ENCODE measurements at regions not wholly inside any gene's neighbourhood (a gene's known extent, or its start where the extent isn't known, plus 50 kb on each side); places are given as distances from the start of the nearest gene placed in this dataset.
"Not testable (repeated sequence)": the region's sequence is repeated elsewhere in the genome, so short reads cannot be mapped to it uniquely, and the experiment has no call there.

DNA sequence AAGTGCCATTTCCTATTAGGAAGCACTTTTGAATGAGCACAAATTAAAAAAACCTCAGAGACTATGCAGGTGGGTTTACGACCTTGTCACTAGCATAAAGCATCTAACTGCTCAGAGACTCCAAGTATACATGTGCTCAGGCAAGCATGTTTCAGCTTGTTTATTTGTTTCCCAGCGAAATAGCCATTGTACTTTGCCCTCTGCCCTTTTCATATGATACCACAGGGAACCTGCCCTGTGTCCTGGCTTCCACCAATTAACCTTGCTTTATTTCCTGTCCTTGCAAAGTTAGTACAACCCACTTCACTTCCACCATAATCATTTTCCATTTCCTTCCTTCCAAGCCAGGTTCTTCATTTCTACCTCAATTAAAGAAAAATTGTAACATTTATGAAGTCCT lies 194.9 kb downstream of the DUSP6 start:
- Mint-ChIP-seq H3K36me3 (ENCODE audit: low read depth) (peaks cover 11% of the 10 kb centered on the region), H3K9me3 (peaks cover 5% of the 10 kb centered on the region), H3K4me3 (no peak overlapping the region), H3K27ac (no peak overlapping the region), H3K27me3 (no peaks in the 10 kb centered on the region), H3K4me1 (peaks cover 22% of the 10 kb centered on the region)
- ChIA-PET CTCF (interaction anchor here (1.1 to 1.4 kb wide), 4 partner anchors 11 to 189 kb away, joined by 3 to 4 read pairs (median 4); no protein-coding TSS in a partner anchor), POLR2A (no interaction called here)
- DNase-seq = no peak

DNA sequence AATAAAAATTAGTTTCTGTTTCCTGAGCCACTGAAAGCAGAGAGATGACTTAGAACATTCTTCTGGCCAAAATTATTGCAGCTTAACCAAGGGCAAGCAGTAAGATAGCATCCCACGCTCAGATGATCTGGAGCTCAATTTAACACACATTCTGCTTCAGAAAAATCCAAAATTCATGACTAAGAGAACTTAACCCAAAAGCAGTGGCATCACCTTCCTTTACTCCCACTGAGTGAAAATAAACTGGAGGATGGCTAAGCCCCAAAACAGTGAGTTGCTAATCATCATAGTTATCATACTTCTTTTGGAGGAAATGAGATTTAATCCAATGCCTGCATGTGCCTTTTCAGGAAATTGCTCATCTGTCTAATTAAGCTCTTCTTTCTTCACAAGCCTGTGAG lies 195.4 kb downstream of the DUSP6 start:
- H3K27ac Mint-ChIP-seq = no peak overlapping the region
- H3K4me3 Mint-ChIP-seq = no peak overlapping the region
- H3K27me3 Mint-ChIP-seq = no peaks in the 10 kb centered on the region
- ChIA-PET CTCF (interaction anchor here (0.7 to 1.4 kb wide), 5 partner anchors 12 to 189 kb away, joined by 3 to 4 read pairs (median 4); no protein-coding TSS in a partner anchor), POLR2A (no interaction called here)
- peaks cover 11% of the 10 kb centered on the region for H3K36me3 Mint-ChIP-seq (ENCODE audit: low read depth)
- peaks cover 7% of the 10 kb centered on the region for H3K9me3 Mint-ChIP-seq
- no peak for DNase-seq
- peaks cover 22% of the 10 kb centered on the region for H3K4me1 Mint-ChIP-seq

DNA sequence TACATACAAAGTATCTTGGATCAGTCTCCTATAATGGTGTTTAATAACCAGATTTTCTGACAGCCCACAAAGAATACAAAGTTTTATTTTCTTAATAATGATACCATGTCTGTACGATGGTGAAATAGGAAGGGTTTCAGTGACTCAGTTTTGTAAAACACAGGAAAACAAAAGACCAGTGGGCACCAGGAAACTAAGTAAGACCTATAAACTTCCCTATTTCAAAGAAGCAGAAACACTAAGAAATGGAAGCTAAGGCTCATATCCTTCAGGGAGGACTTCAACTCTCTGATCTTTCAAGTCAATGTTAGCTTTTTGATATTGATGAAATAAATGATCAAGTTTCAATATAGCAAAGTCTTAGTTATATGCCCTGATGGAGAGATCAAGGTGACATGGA lies 196.0 kb downstream of the DUSP6 start:
- Mint-ChIP-seq H3K27me3 (no peaks in the 10 kb centered on the region), H3K4me1 (peaks cover 22% of the 10 kb centered on the region), H3K9me3 (peaks cover 7% of the 10 kb centered on the region), H3K36me3 (ENCODE audit: low read depth) (peaks cover 14% of the 10 kb centered on the region), H3K27ac (no peak overlapping the region), H3K4me3 (no peak overlapping the region)
- CTCF ChIA-PET = interaction anchor here (0.7 to 1.4 kb wide), 6 partner anchors 12 to 190 kb away, joined by 3 to 4 read pairs (median 4); no protein-coding TSS in a partner anchor
- POLR2A ChIA-PET = no interaction called here
- DNase-seq = no peak

DNA sequence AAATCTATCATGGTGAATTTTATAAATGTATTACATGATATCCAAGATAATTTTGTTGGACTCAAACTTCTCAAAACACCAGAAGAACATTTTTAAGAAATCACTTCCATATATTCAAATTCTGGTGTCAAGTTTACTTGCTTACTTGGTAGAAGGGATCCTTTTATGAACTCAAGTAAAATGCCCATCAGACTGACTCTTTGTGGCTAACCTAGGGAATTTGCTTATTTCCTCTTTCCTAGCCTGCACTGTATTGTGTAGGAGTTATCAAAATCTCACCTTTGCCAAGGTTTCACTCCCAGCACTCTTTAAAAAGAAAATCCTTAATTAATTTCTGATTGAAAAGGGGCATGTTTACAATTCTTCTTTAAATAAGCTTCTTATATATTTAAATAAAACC lies 196.5 kb downstream of the DUSP6 start:
- Mint-ChIP-seq H3K27me3 (no peaks in the 10 kb centered on the region), H3K9me3 (peaks cover 12% of the 10 kb centered on the region), H3K4me3 (no peak overlapping the region), H3K4me1 (peaks cover 22% of the 10 kb centered on the region), H3K36me3 (ENCODE audit: low read depth) (peaks cover 19% of the 10 kb centered on the region), H3K27ac (no peak overlapping the region)
- CTCF ChIA-PET = interaction anchor here (0.7 kb wide), 1 partner anchor 37 kb away, joined by 3 read pairs; no protein-coding TSS in a partner anchor
- DNase-seq = no peak
- POLR2A ChIA-PET = no interaction called here

DNA sequence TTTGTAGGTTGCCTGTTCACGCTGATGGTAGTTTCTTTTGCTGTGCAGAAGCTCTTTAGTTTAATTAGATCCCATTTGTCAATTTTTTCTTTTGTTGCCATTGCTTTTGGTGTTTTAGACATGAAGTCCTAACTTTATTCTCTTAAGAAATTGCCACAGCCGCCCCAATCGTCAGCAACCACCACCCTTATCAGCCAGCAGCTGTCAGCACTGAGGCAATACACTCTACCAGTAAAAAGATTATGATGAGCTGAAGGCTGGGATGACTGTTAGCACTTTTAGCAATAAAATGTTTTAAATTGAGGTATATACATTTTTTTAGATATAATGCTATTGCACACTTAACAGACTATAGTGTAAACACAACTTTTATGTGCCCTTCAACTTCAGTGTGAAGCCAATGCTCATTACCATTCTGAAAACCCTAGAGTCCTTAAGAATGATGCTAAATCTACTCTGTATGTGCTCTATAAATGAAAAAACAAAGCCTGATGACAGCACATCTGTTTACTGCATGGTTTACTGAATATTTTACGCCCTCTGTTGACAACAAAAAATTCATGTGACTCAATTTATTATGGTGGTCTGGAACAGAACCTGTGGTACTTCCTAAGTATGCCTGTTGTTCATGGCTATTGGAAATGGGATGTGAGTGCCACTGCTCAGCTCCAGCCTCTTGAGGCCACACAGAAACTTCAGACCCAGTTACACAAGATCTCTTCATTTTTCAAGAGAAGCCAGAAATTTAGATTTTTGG lies 197.4 kb downstream of the DUSP6 start:
- H3K27ac Mint-ChIP-seq = no peak overlapping the region
- no peaks in the 10 kb centered on the region for H3K27me3 Mint-ChIP-seq
- DNase-seq = no peak
- peaks cover 17% of the 10 kb centered on the region for H3K9me3 Mint-ChIP-seq
- ChIA-PET CTCF (no interaction called here), POLR2A (no interaction called here)
- H3K4me1 Mint-ChIP-seq = peaks cover 22% of the 10 kb centered on the region
- peaks cover 23% of the 10 kb centered on the region for H3K36me3 Mint-ChIP-seq (ENCODE audit: low read depth)
- H3K4me3 Mint-ChIP-seq = no peak overlapping the region

DNA sequence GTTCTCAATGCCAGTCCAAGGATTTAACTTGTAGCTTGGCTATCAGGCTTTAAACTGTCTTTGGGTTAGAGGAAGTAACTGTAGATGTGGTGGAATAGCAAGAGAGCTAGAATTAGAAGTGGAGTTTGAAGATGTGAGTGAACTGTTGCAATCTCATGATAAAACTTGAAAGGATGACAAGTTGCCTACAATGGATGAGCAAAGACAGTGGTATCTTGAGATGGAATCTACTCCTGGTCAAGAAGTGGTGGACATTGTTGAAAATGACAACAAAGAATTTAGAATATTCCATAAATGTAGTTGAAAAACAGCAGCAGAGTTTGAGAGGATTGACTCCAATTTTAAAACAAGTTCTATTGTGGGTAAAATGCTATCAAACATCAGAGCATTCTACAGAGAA lies 199.0 kb downstream of the DUSP6 start:
- POLR2A ChIA-PET = no interaction called here
- CTCF ChIA-PET = interaction anchor here (1.1 to 1.5 kb wide), 3 partner anchors 9 to 194 kb away, joined by 3 to 9 read pairs (median 3); no protein-coding TSS in a partner anchor
- Mint-ChIP-seq H3K36me3 (ENCODE audit: low read depth) (peaks cover 23% of the 10 kb centered on the region), H3K27me3 (no peaks in the 10 kb centered on the region), H3K9me3 (peaks cover 19% of the 10 kb centered on the region), H3K4me1 (peaks cover 22% of the 10 kb centered on the region), H3K4me3 (no peak overlapping the region), H3K27ac (no peak overlapping the region)
- no peak for DNase-seq

DNA sequence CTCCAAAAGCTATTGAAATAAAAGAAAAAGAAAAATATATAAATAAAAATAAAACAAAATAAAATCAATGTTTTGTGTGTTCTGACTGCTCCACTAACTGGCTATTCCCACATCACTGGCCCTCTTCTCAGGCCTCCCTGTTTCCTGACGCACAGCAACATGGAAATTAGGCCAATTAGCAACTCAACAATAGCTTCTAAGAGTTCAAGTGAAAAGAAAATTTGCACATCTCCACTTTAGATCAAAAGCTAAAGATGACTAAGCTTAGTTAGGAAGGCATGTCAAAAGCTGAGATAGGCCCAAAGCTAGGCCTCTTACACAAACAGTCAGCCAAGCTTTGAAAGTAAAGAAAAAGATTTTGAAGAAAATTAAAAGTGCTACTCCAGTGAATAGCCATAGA lies 200.8 kb downstream of the DUSP6 start:
- H3K9me3 Mint-ChIP-seq = peaks cover 23% of the 10 kb centered on the region
- POLR2A ChIA-PET = no interaction called here
- H3K4me1 Mint-ChIP-seq = peaks cover 9% of the 10 kb centered on the region
- no peak overlapping the region for H3K27ac Mint-ChIP-seq
- no peak for DNase-seq
- H3K4me3 Mint-ChIP-seq = no peak overlapping the region
- CTCF ChIA-PET = interaction anchor here (1.0 to 1.9 kb wide), 7 partner anchors 11 to 137 kb away, joined by 3 to 8 read pairs (median 4); no protein-coding TSS in a partner anchor
- H3K27me3 Mint-ChIP-seq = no peaks in the 10 kb centered on the region
- H3K36me3 Mint-ChIP-seq (ENCODE audit: low read depth) = peaks cover 23% of the 10 kb centered on the region

DNA sequence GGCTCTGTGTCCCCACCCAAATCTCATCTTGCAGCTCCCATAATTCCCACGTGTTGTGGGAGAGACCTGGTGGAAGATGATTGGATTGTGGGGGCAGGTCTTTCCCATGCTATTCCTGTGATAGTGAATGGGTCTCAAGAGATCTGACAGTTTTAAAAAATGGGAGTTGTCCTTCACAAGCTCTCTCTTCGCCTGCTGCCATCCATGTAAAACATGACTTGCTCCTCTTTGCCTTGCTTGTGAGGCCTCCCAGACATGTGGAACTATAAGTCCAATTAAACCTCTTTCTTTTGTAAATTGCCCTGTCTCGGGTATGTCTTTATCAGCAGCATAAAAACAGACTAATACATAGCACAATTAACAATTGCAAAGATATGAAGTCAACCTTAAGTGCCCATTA lies 201.5 kb downstream of the DUSP6 start:
- POLR2A ChIA-PET, H3K4me3 Mint-ChIP-seq, H3K27me3 Mint-ChIP-seq, H3K4me1 Mint-ChIP-seq, H3K27ac Mint-ChIP-seq, DNase-seq: not testable (repeated sequence)
- peaks cover 23% of the 10 kb centered on the region for H3K36me3 Mint-ChIP-seq (ENCODE audit: low read depth)
- CTCF ChIA-PET = interaction anchor here (1.3 to 1.9 kb wide), 3 partner anchors 11 to 138 kb away, joined by 3 to 8 read pairs (median 5); no protein-coding TSS in a partner anchor
- peaks cover 23% of the 10 kb centered on the region for H3K9me3 Mint-ChIP-seq

DNA sequence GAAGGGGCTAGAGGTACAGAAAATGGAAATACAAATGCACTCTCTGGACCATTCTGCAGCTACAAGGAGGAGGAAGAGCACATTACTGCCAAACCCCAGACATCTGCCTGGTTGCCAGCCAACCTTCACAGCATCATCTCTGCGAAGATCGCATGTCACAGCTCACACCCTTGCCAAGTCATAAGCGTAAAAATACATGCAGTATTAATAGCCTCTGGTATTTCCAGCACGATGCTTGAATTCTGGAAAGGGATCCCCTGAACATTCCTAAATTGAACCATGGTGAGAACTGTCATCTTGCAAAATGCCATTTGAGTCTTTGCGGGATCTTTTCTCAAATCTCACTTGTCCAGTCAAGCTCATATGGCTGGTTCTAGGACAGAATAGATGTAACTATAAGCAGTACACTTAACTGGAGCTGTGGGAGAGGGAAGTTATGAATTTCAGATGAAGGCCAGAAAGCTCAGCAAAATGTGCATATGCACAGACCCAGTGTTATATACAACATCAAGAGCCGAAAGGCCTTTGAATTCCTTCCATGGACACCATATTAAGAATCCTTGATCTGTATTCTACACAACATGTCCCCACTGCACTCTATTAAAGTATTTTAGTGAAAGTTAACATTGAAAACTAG lies 211.6 kb downstream of the DUSP6 start:
- H3K4me3 Mint-ChIP-seq = no peak overlapping the region
- peaks cover 5% of the 10 kb centered on the region for H3K9me3 Mint-ChIP-seq
- H3K36me3 Mint-ChIP-seq (ENCODE audit: low read depth) = peaks cover 2% of the 10 kb centered on the region
- H3K27me3 Mint-ChIP-seq = no peaks in the 10 kb centered on the region
- no peak overlapping the region for H3K27ac Mint-ChIP-seq
- CTCF ChIA-PET = interaction anchor here (1.4 to 2.0 kb wide), 4 partner anchors 10 to 18 kb away, joined by 3 to 8 read pairs (median 4); no protein-coding TSS in a partner anchor
- DNase-seq = no peak
- peaks cover 33% of the 10 kb centered on the region for H3K4me1 Mint-ChIP-seq
- POLR2A ChIA-PET = no interaction called here

DNA sequence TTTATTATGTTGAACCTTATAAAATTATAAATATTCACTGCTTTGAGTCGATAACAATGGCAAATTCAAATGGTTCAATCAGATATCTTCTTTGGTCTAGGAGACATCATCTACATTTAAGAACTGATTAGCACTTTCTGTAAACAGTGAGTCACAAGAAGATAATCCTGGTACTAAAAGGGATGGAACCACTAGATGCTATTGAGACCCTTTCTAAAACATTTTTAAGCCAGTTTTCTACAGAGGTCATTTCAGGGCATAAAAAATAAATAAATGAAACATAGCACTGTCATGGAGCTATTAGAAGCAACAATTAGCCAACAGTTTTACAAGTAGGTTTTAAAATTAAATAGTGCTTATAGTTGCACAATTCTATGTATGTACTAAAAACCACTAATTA lies 212.2 kb downstream of the DUSP6 start:
- Mint-ChIP-seq H3K9me3 (peaks cover 5% of the 10 kb centered on the region), H3K4me1 (peaks cover 34% of the 10 kb centered on the region), H3K27me3 (no peaks in the 10 kb centered on the region), H3K36me3 (ENCODE audit: low read depth) (peaks cover 2% of the 10 kb centered on the region), H3K27ac (no peak overlapping the region), H3K4me3 (no peak overlapping the region)
- POLR2A ChIA-PET = no interaction called here
- CTCF ChIA-PET = interaction anchor here (0.9 to 2.0 kb wide), 5 partner anchors 10 to 77 kb away, joined by 3 to 8 read pairs (median 4); no protein-coding TSS in a partner anchor
- DNase-seq = no peak

DNA sequence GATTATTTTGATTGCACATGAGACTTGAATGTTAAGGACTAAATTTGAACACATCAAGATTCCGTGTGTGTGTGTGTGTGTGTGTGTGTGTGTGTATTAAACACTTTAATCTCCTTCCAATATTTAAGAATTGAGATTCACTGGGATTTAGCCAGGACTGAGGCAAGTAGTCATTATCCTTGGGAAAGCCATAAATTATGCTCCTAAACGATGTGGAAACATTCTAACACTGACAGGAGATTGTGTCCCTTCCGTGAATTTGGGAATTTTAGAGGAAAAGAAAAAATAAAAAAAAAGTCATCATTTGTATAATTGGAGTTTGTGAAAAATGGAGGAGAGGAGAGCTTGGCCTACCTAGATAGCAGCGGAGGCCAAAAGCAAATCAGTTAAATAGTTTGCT lies 212.9 kb downstream of the DUSP6 start:
- Mint-ChIP-seq H3K27ac (no peak overlapping the region), H3K27me3 (no peaks in the 10 kb centered on the region), H3K4me1 (peaks cover 34% of the 10 kb centered on the region), H3K36me3 (ENCODE audit: low read depth) (peaks cover 2% of the 10 kb centered on the region), H3K4me3 (no peak overlapping the region), H3K9me3 (peaks cover 5% of the 10 kb centered on the region)
- ChIA-PET CTCF (interaction anchor here (0.9 to 2.0 kb wide), 5 partner anchors 9 to 76 kb away, joined by 3 to 8 read pairs (median 4); no protein-coding TSS in a partner anchor), POLR2A (interaction anchor here (0.7 kb wide), 1 partner anchor 37 kb away, joined by 5 read pairs; no protein-coding TSS in a partner anchor)
- no peak for DNase-seq

DNA sequence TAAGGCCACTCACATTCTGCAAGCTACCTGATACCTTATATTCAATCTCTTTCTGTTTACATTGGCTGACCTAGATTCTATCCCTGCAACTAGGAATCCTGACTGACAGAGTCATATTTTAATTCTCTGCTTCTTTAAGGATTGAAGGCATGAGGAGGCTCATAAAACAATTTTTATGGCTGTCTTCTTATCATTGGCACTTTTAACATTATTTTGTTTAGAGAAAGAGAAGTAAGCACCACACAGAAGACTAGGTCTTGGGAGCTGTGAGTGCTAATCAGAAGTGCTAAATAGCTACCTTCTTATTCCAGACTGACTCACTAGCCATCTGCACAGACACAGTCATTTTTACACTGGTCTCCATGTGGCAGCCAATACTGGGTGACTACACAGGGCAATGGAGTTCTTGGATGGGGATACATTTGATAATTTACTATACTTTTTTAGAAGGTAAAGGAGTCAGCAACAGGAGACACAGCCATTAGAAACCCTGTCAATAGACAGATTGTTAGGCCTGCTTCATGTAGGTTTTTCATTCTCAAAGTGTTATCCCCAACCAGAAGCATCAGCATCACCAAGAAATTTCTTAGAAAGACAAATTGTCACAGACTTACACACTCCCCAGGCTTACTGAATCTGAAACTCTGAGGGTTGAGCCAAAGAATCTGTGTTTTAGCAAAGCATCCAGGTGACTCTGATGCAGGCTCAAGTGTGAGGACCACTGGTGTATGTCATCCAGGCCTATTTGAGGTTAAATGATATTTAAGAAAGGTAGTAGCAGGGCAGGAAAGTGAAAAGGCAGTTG lies 214.1 kb downstream of the DUSP6 start:
- H3K27me3 Mint-ChIP-seq = no peaks in the 10 kb centered on the region
- peaks cover 2% of the 10 kb centered on the region for H3K36me3 Mint-ChIP-seq (ENCODE audit: low read depth)
- H3K9me3 Mint-ChIP-seq = peaks cover 5% of the 10 kb centered on the region
- H3K4me1 Mint-ChIP-seq = peaks cover 34% of the 10 kb centered on the region
- H3K27ac Mint-ChIP-seq = peak overlapping the region; percentile 62
- no peak for DNase-seq
- ChIA-PET POLR2A (no interaction called here), CTCF (no interaction called here)
- H3K4me3 Mint-ChIP-seq = no peak overlapping the region
